Smooth muscle cell (in vitro differentiated cells): ENCODE measurements at regions not wholly inside any gene's neighbourhood (a gene's known extent, or its start where the extent isn't known, plus 50 kb on each side); places are given as distances from the start of the nearest gene placed in this dataset.

Experiments
- DNase-seq: peaks from one replicate; lab custom pipeline; 2025; ENCODE audit not compliant: unreplicated experiment; lab: John Stamatoyannopoulos, UW
- H2AFZ ChIP-seq: fragments of 200-600 bp; sonication (generic); 2 replicates; pipeline ENCODE4 v1.6.0; 2016; ENCODE audit warnings: antibody characterized with exemption, low read depth, mild to moderate bottlenecking
- H3F3A ChIP-seq: fragments of 200-600 bp; sonication (generic); 2 replicates; pipeline ENCODE4 v1.6.0; 2017; ENCODE audit warnings: antibody characterized with exemption, low read depth
- H3K27ac ChIP-seq: fragments of 200-600 bp; sonication (generic); 2 replicates; pipeline ENCODE4 v1.5.1; 2016; ENCODE audit warnings: low read depth, mild to moderate bottlenecking
- H3K27me3 ChIP-seq: fragments of 200-600 bp; sonication (generic); 2 replicates; pipeline ENCODE4 v1.6.1; 2016; ENCODE audit warnings: low read depth, mild to moderate bottlenecking
- H3K36me3 ChIP-seq: fragments of 200-600 bp; sonication (generic); 2 replicates; pipeline ENCODE4 v1.5.1; 2016; ENCODE audit warnings: low read depth
- H3K4me1 ChIP-seq: fragments of 200-600 bp; sonication (generic); 2 replicates; pipeline ENCODE4 v1.5.1; 2016; ENCODE audit warnings: low read depth
- H3K4me2 ChIP-seq: fragments of 200-600 bp; sonication (generic); 2 replicates; pipeline ENCODE4 v1.6.0; 2016; ENCODE audit warnings: mild to moderate bottlenecking
- H3K4me3 ChIP-seq: fragments of 200-600 bp; sonication (generic); 2 replicates; pipeline ENCODE4 v1.5.1; 2016; ENCODE audit warnings: mild to moderate bottlenecking
- H3K79me2 ChIP-seq: fragments of 200-600 bp; sonication (generic); 2 replicates; pipeline ENCODE4 v1.6.0; 2016; ENCODE audit warnings: low read depth, mild to moderate bottlenecking
- H3K9ac ChIP-seq: fragments of 200-600 bp; sonication (generic); 2 replicates; pipeline ENCODE4 v1.6.0; 2016; ENCODE audit warnings: low read depth
- H3K9me3 ChIP-seq: fragments of 200-600 bp; sonication (generic); replicated peaks from 2 replicates; pipeline ENCODE4 v1.5.1; 2016; ENCODE audit warnings: low read depth
- H4K20me1 ChIP-seq: fragments of 200-600 bp; sonication (generic); 2 replicates; pipeline ENCODE4 v1.6.0; 2016; ENCODE audit warnings: low read depth
- CTCF ChIP-seq: fragments of 200-600 bp; sonication (generic); IDR thresholded peaks from 2 replicates; pipeline ENCODE4 v1.5.1; 2017; ENCODE audit warnings: borderline replicate concordance, mild to moderate bottlenecking, antibody characterized with exemption; ENCODE audit not compliant: insufficient read depth, poor library complexity, severe bottlenecking
- WGBS: methylation state at CpG from one replicate; pipeline ENCODE4 v1.1.7; 2016; ENCODE audit warnings: low lambda C conversion rate; 5-methylcytosine and 5-hydroxymethylcytosine counted together

GRCh38 chr10:94146313-94146712 is 152.6 kb downstream of the PLCE1 start:
- H3K27ac ChIP-seq = no peak overlapping the region
- H3K79me2 ChIP-seq = no peaks in the 10 kb centered on the region
- no peak overlapping the region for H3K9ac ChIP-seq
- H3K4me1 ChIP-seq = no peaks in the 10 kb centered on the region
- no peak overlapping the region for H3K4me2 ChIP-seq
- H3F3A ChIP-seq = no peaks in the 10 kb centered on the region
- 91% methylated on average over 8 of the region's 8 CpGs for WGBS
- H3K4me3 ChIP-seq = no peak overlapping the region
- no peaks in the 10 kb centered on the region for H3K36me3 ChIP-seq
- H3K9me3 ChIP-seq = no peaks in the 10 kb centered on the region
- no peak overlapping the region for H2AFZ ChIP-seq
- H4K20me1 ChIP-seq = no peaks in the 10 kb centered on the region
- no peaks in the 10 kb centered on the region for H3K27me3 ChIP-seq
- DNase-seq = no peak
- TF ChIP-seq CTCF = no peak

- Histone ChIP-seq H3K4me2 (no peak overlapping the region), H3K4me1 (no peaks in the 10 kb centered on the region), H4K20me1 (no peaks in the 10 kb centered on the region), H3F3A (no peaks in the 10 kb centered on the region), H3K79me2 (no peaks in the 10 kb centered on the region), H3K27me3 (no peaks in the 10 kb centered on the region), H3K4me3 (no peak overlapping the region), H2AFZ (no peak overlapping the region), H3K36me3 (no peaks in the 10 kb centered on the region), H3K9me3 (no peaks in the 10 kb centered on the region), H3K9ac (no peak overlapping the region), H3K27ac (no peak overlapping the region)
- TF ChIP-seq CTCF = no peak
- no peak for DNase-seq
- WGBS = 94% methylated on average over 5 of the region's 5 CpGs
These were observed 153.0 kb downstream of the PLCE1 start for GRCh38 chr10:94146746-94147145.

GRCh38 chr10:94149702-94150101 is 156.0 kb downstream of the PLCE1 start:
- TF ChIP-seq CTCF = no peak
- Histone ChIP-seq H4K20me1 (no peaks in the 10 kb centered on the region), H3K36me3 (no peaks in the 10 kb centered on the region), H3K27me3 (no peaks in the 10 kb centered on the region), H3K4me1 (no peaks in the 10 kb centered on the region), H3K9me3 (no peaks in the 10 kb centered on the region), H2AFZ (no peak overlapping the region), H3K4me2 (no peak overlapping the region), H3K79me2 (no peaks in the 10 kb centered on the region), H3K9ac (no peak overlapping the region), H3F3A (no peaks in the 10 kb centered on the region), H3K27ac (no peak overlapping the region), H3K4me3 (no peak overlapping the region)
- WGBS = 84% methylated on average over 2 of the region's 2 CpGs
- no peak for DNase-seq

GRCh38 chr10:94150541-94151184 is 156.9 kb downstream of the PLCE1 start:
- no peaks in the 10 kb centered on the region for H4K20me1 ChIP-seq
- no peaks in the 10 kb centered on the region for H3K9me3 ChIP-seq
- H3K9ac ChIP-seq = no peak overlapping the region
- no peak overlapping the region for H3K4me2 ChIP-seq
- no peaks in the 10 kb centered on the region for H3F3A ChIP-seq
- H2AFZ ChIP-seq = no peak overlapping the region
- H3K36me3 ChIP-seq = no peaks in the 10 kb centered on the region
- WGBS = 81% methylated on average over 1 of the region's 1 CpG
- no peaks in the 10 kb centered on the region for H3K4me1 ChIP-seq
- TF ChIP-seq CTCF = no peak
- H3K27ac ChIP-seq = no peak overlapping the region
- H3K27me3 ChIP-seq = no peaks in the 10 kb centered on the region
- H3K4me3 ChIP-seq = no peak overlapping the region
- no peaks in the 10 kb centered on the region for H3K79me2 ChIP-seq
- no peak for DNase-seq
